ENCODE measurements at regions not wholly inside any gene's neighbourhood (a gene's known extent, or its start where the extent isn't known, plus 50 kb on each side); places are given as distances from the start of the nearest gene placed in this dataset.
A peak's percentile ranks its signal among the peaks of the same experiment; 100 is the strongest.

DNA sequence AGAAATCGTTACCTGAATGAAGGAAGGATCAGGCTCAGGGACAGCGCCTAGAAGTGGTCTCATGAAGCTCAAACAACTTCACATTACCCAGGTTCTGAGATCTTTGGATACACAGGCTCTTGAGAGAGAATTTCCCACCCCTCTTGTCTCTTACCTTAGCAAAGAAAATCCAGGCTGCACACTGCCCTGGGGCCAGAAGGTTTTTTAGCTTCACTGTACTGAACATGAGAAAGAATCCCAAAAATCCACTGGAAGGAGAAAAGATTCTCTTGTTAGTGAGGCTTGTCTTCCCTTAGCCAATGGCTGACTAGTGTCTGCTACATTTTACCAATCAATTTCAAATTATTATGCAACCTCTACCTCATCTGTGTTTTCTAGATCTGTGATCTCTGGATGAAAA, 101.0 kb upstream of the RIOK3 start:
- POLR2A ChIA-PET (ENCODE audit: low non-redundant PET): no interaction called here
- TF ChIP-seq CTCF (conservative IDR thresholded peaks at IDR 0.05; ENCODE audit: low read depth): no peak
- CTCF ChIA-PET: no interaction called here
- H3K27ac ChIP-seq: no peak overlapping the region
- DNase-seq (ENCODE audit: low spot score): no peak

DNA sequence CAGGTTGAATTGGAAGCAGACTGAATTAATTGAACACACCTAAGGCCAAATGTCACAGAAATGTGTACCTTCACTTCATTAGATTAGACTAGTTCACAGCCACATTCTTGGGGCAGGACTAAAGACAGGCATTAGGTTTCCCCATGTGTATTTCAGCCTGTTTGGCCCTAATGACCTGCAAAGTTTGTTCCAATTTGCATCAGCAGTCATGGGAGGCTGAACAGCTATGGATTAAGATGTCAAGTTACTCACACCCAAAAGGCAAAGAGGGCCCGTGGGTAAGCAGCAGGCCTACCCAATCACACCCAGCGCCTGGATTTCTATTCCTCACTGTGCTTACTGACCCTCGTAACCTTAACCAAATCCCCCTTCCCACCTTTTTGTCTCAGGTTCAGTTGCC, 99.6 kb upstream of the RIOK3 start:
- no peak overlapping the region for H3K27ac ChIP-seq
- ChIA-PET POLR2A (ENCODE audit: low non-redundant PET) (no interaction called here), CTCF (no interaction called here)
- TF ChIP-seq CTCF (conservative IDR thresholded peaks at IDR 0.05; ENCODE audit: low read depth): no peak
- no peak for DNase-seq (ENCODE audit: low spot score)

DNA sequence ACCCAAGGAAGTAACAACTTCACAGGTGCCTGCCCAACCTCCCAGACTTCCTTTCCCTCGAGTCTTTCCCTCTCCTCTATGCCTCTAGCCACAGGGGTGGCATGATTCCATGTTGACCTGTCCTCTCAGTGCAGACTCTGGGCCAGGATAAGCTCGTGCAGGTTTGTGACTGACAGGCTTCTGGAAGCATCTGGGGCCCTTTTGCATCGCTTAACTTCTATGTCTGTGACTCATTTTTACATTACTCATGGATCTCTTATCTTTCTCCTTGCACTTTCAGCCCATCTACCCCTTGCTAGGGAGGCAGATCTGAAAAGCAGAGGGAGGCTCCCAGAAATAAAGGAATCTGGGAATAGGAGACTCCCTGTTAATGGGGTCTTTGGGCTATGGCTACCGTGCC, 98.5 kb upstream of the RIOK3 start:
- peak overlapping the region; percentile 27; the same call in 1 of the 2 replicates for H3K27ac ChIP-seq
- POLR2A ChIA-PET (ENCODE audit: low non-redundant PET): no interaction called here
- peak; percentile 43 for DNase-seq (ENCODE audit: low spot score)
- TF ChIP-seq CTCF (conservative IDR thresholded peaks at IDR 0.05; ENCODE audit: low read depth): no peak
- CTCF ChIA-PET: interaction anchor here (0.5 kb wide), 1 partner anchor 567 kb away, joined by 3 read pairs; no protein-coding TSS in a partner anchor

DNA sequence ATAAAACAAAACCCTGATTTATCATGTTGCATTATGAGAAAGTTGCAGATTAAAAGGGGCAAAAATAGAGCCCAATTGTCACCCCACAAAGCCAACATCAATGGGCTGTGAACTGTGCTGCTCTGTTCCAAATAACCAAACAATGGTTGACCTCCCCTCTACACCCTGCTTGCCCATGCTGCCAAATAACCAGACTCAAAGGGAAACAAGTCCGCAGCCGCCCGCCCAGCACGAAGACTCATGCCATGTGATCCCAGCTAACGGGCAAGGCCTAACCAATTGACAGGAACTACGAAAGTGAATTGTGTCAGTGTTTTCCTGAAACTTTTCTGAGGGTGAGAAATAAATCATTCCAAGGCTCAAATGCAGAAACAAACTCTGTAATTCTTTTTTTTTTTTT, 97.9 kb upstream of the RIOK3 start:
- H3K27ac ChIP-seq: no peak overlapping the region; the same call in 1 of the 2 replicates
- ChIA-PET CTCF (no interaction called here), POLR2A (ENCODE audit: low non-redundant PET) (no interaction called here)
- DNase-seq (ENCODE audit: low spot score): no peak
- no peak for TF ChIP-seq CTCF (conservative IDR thresholded peaks at IDR 0.05; ENCODE audit: low read depth)

DNA sequence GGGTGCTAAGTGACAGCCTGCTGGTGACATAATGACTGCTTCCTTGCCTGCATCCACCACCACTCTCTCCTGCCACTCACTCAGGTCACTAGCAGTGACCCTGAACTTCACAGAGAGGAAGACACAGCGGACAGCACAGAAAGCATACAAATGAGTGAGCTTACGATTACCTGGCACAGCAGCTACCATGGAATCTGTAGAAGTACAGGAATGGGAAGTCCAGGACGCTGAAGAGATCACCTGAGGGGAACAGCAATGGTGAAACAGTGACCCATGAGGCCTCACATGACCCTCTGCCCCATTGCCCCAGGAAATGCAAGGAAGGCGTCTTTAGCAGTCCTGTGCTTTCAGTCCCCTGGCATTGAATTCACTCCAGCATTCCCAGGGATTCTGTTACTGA, 96.7 kb upstream of the RIOK3 start:
- ChIA-PET POLR2A (ENCODE audit: low non-redundant PET) (no interaction called here), CTCF (no interaction called here)
- no peak for DNase-seq (ENCODE audit: low spot score)
- TF ChIP-seq CTCF (conservative IDR thresholded peaks at IDR 0.05; ENCODE audit: low read depth): no peak
- no peak overlapping the region for H3K27ac ChIP-seq

DNA sequence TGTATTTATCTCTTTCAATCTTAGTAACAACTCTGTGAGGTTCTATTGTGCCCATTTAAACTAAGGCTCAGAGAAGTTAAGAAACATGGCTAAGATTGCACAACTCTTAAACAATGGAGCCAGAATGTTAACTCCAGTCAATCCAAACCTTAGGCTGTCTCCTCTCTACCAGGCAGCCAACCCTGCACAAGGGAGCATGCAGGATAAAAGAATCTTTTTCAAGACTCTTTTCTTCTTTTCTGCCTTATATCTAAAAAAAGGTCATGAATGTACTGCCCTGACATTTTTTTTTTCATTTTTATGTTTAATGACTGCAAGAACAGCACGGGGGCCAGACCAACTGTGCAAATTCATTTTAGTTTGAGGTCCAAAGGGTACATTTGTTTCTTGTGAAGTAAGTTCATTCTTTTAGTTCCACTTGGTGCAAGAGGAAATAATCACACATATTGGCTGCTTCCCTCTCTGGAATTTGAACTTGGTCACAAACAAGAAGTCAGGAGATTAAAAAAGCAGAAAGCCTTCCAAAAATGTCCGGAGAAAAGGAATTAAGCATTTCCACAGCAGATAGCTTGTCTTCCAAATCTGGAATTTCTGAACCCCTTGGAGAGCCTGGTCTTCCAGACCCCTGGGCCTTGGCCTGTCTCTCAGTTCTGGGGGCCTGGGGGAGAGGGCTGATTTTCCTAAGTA, 96.0 kb upstream of the RIOK3 start:
- POLR2A ChIA-PET (ENCODE audit: low non-redundant PET): no interaction called here
- no peak for TF ChIP-seq CTCF (conservative IDR thresholded peaks at IDR 0.05; ENCODE audit: low read depth)
- no peak overlapping the region for H3K27ac ChIP-seq
- DNase-seq (ENCODE audit: low spot score): no peak
- CTCF ChIA-PET: no interaction called here

Measured in RWPE1 (cell line).